Choroid plexus epithelial cell (primary cell): ENCODE measurements at regions not wholly inside any gene's neighbourhood (a gene's known extent, or its start where the extent isn't known, plus 50 kb on each side); places are given as distances from the start of the nearest gene placed in this dataset.

Experiments
- DNase-seq: peaks from one replicate; pipeline ENCODE4 v3.0.0-alpha.2; 2010; ENCODE audit warnings: low read depth
- H3K4me3 ChIP-seq: 2 replicates; pipeline ENCODE4 v1.5.1; 2011; ENCODE audit warnings: low read depth, mild to moderate bottlenecking, control low read depth, low read length, moderate library complexity
- CTCF ChIP-seq: conservative IDR thresholded peaks from 2 replicates; pipeline ENCODE4 v1.5.1; 2011; ENCODE audit warnings: low read depth, mild to moderate bottlenecking, control low read depth, inconsistent platforms, low read length, moderate library complexity

DNA sequence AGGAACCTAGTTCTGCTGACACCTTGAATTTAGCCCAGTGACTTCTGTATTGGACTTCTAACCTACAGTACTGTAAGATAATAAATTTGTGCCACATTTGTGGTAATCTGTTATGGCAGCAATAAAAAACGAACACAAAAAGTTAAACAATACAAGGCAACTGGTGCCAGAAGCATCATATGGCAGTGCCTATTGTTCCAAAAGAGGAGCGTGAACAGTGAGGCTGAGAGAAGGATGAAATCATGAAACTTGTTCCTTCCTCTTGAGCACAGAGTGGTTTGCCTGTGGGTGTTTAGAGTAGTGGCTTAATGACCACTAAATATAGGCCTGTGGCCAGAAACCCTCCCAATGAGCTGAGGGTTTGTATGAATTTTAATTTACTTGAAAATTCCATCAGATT, 69.7 kb upstream of the PGRMC2 start:
- no peak for DNase-seq
- no peak for TF ChIP-seq CTCF
- no peak overlapping the region for H3K4me3 ChIP-seq

DNA sequence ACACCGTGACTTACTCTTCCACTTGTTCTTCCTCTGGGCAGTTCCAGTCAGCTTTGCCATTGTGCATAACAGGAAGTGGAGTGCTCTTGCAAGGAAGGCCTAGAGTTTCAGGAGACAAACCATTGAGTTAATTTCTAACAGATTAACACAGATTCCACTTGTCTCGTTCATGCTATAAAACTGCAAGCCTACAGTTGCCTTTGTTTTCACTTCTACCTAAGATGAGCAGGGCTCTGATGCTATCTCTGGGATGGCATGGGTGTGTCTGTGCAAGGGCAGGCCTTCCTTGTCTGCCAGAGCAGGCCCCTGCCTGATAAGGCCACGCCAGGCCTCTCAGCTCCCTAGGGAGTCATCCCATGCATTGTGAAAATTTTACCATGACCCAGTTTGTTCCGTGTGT, 67.7 kb upstream of the PGRMC2 start:
- no peak overlapping the region for H3K4me3 ChIP-seq
- no peak for TF ChIP-seq CTCF
- no peak for DNase-seq

GRCh38 chr4:128354205-128354821, 66.7 kb upstream of the PGRMC2 start:
- no peak for TF ChIP-seq CTCF
- DNase-seq = peak; percentile 97
- no peak overlapping the region for H3K4me3 ChIP-seq

- DNase-seq = no peak
- no peak for TF ChIP-seq CTCF
- H3K4me3 ChIP-seq = no peak overlapping the region
Measured at GRCh38 chr4:128353791-128354190, 66.2 kb upstream of the PGRMC2 start.

- TF ChIP-seq CTCF = no peak
- H3K4me3 ChIP-seq = no peak overlapping the region
- DNase-seq = no peak
Measured at GRCh38 chr4:128351502-128351901, 63.9 kb upstream of the PGRMC2 start.

DNA sequence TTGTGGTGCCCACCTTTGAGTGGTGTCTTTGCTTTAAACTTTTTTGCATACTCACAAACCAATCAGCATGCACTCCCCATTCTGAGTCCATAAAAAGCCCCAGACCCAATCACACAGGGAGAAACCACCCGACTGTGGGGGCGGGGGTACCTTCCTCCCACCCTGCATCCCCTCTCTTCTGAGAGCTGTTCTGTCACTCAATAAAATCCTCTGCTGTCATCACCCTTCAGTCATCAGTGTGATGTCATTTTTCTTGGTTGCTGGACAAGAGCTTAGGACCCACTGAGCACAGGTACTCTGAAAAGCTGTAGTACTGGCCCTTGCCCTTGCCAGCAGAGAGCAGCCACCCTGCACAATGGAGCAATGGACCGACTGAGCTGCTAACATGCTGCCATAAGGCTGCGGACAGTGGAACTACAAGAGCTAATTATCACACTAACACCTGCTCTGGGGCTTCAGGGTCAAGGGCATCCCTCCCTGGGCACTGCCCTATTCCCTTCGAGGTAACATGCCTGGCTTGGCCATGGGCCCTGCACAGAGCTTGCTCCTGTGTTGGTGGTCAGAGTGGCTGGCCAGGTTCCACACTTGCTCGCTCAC, 62.9 kb upstream of the PGRMC2 start:
- H3K4me3 ChIP-seq = no peak overlapping the region
- TF ChIP-seq CTCF = no peak
- DNase-seq = no peak

DNA sequence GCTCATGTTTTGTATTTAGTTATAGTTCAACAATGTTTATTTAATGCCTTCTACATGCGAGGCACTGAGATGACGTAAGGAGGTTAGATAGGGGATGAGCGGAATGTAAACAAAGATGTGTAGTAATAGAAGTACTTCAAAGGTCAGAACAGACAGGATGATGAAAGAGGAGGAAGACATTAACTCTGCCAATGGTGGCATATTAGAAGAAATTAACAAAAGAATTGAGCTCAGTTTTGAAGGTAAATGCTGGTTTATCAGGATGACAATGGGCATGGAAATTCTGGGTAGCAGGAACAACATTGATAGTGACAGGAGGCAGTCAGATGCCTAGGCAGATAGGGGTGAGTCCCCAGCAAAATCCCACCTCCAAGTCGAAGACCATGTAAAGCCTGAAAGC, 62.3 kb upstream of the PGRMC2 start:
- peak; percentile 98 for DNase-seq
- TF ChIP-seq CTCF = no peak
- no peak overlapping the region for H3K4me3 ChIP-seq
